HG02870 (cell line): ENCODE measurements at regions not wholly inside any gene's neighbourhood (a gene's known extent, or its start where the extent isn't known, plus 50 kb on each side); places are given as distances from the start of the nearest gene placed in this dataset.
"Not testable (repeated sequence)": the region's sequence is repeated elsewhere in the genome, so short reads cannot be mapped to it uniquely, and the experiment has no call there.

ENCODE experiments used
- ATAC-seq: cut with Tn5 transposase; IDR thresholded peaks from one replicate; pipeline ENCODE4 v1.9.1; 2021; ENCODE audit warnings: mild to moderate bottlenecking, moderate library complexity; ENCODE audit not compliant: unreplicated experiment

DNA sequence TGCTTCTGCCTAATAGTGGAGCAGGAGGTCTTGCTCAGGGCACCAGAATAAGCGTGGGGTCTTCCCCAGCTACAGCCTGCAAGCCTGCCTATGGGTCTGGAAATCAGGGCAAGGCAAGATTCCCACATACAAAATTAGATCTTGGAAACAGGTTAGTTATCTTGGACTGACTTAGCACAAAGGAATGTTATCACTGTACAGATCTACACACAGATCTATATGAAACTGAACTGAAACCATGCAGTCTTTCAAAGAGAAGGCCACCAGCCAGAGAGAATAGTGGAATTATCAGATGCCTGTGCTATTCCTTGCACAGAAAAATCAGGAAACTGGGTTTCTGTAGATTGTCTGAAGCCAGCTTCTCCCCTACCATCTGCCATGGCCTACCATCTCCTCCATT is 585.7 kb downstream of the ACTL7B start:
- no peak for ATAC-seq

GRCh38 chr9:108269371-108269770 is 586.4 kb downstream of the ACTL7B start:
- ATAC-seq = no peak

- no peak for ATAC-seq
Measured at GRCh38 chr9:108265065-108265464, 590.7 kb downstream of the ACTL7B start.

DNA sequence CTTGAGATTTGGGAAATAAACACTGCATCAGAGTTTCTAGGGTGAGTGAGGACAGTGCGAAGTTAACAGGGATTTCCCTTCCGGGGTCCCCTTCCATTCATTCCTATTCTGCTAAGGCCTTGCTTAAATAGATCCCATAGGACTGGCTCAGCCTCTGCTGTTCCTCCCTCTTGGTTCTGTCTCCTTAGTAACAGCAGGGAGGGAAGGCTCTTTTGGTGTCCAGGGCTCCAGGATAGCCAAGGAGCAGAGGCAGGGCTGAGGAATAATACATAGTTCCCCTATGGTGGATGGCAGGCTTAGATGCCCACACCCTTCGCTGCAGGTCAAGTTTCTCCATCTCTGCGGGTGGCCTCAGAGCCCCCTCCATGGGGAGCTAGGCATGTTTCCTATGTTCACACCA is 591.7 kb downstream of the ACTL7B start:
- no peak for ATAC-seq

GRCh38 chr9:108262836-108263235 is 593.0 kb downstream of the ACTL7B start:
- no peak for ATAC-seq

GRCh38 chr9:108259917-108260675 is 595.7 kb downstream of the ACTL7B start:
- ATAC-seq = no peak

- no peak for ATAC-seq
Measured at GRCh38 chr9:108258640-108259039, 597.1 kb downstream of the ACTL7B start.

GRCh38 chr9:108257382-108257781 is 598.4 kb downstream of the ACTL7B start:
- ATAC-seq = no peak

DNA sequence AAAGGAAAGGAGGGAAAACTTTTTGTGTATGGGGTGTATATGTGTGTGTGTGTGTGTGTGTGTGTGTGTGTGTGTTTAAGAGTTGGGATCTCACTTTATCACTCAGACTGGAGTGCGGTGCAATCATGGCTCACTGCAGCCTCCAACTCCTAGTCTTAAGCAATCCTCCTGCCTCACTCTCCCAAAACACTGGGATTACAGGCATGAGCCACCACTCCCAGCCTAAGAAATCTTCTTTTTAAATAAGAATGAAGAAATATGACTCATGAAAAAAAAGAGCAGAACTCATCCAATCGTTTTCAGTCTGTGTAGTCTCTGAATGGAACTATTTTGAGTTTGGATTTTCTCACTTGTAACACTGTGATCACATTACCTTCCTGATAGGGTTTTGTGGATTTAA is 601.5 kb downstream of the ACTL7B start:
- no peak for ATAC-seq

- ATAC-seq = not testable (repeated sequence)
Measured at GRCh38 chr9:108247391-108247790, 608.4 kb downstream of the ACTL7B start.

DNA sequence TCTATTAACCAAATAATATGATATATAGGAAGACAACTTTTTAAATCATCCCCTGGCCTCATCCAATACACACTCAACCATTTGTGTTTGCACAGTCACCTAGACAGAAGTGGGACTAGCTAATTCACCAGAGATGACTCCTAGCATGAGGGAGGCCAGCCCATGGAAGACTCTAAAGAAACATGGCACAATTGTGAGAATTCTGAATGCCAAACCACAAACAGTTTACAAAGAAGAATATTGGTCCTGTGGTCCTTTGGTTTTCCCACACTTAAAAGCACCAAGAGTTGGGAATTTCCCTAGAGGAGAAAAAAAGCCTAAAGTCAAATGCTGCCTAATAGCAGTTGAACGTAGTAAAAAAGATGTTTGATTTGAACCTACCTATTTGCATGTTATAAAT is 609.9 kb downstream of the ACTL7B start:
- ATAC-seq = no peak

DNA sequence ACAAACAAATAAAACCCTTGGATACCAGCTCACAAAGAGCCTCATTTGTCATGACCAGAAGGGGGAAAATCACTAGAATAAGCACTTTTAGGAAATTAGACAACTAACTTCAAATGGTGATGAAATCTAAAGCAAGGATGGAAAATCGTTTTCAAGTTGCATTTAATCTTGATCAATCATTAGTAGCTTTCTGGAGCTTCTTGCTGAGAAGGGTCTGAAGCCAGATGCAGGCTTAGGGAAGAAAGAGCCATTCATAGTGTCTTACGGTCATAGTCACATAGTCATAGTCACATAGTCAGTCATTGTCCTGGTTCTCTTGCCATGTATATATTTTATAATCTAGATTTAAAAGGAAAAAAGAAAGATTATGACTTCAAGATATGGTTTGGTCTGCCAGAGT is 610.5 kb downstream of the ACTL7B start:
- no peak for ATAC-seq

GRCh38 chr9:108244686-108245085 is 611.1 kb downstream of the ACTL7B start:
- ATAC-seq = no peak

GRCh38 chr9:108241384-108242073 is 614.3 kb downstream of the ACTL7B start:
- ATAC-seq = no peak

DNA sequence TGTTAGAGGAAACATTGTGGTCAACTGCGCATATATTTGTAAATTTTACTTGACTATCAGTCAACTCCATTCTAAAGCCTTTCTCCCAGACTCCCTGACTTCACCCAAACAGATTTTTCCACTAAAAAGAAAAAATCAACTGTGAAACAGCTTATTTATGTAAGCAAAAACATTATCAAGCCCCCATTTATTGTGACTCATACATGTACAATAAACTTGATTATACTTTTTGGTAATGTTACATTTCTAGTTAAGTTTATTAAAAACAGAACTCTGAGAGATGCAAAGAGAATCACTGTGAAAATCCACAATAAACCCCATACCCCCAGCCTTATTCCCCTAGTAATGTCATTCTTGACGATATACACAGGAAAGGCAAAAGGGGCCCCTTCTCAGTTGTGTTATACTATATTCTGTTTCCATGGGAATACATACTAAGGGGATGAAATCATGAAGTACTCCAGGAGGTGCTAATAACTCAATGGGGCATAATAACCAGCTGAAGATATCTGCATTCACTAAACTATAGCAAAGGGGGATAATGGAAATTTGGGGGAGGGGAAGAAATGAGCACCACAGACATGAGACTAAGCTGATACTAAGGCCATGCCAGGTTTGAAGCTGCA is 616.0 kb downstream of the ACTL7B start:
- ATAC-seq = no peak

DNA sequence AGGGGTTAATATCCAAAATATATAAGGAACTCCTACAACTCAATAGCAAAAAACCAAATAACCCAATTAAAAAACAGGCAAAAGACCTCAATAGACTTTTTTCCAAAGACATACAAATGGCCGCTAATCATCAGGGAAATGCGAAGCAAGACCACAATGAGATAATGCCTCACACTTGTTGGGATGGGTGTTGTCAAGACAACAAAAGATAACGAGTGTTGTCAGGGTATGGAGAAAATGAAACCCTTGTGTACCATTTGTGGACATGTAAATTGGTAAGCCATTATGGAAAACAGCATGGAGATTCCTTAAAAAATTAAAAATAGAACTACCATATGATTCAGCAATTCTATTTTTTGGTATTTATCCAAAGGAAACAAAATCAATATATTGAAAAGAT is 620.2 kb downstream of the ACTL7B start:
- ATAC-seq = no peak

GRCh38 chr9:108234811-108235210 is 621.0 kb downstream of the ACTL7B start:
- no peak for ATAC-seq

GRCh38 chr9:108225149-108225800 is 630.5 kb downstream of the ACTL7B start:
- no peak for ATAC-seq

GRCh38 chr9:108224716-108225115 is 631.1 kb downstream of the ACTL7B start:
- ATAC-seq = no peak

DNA sequence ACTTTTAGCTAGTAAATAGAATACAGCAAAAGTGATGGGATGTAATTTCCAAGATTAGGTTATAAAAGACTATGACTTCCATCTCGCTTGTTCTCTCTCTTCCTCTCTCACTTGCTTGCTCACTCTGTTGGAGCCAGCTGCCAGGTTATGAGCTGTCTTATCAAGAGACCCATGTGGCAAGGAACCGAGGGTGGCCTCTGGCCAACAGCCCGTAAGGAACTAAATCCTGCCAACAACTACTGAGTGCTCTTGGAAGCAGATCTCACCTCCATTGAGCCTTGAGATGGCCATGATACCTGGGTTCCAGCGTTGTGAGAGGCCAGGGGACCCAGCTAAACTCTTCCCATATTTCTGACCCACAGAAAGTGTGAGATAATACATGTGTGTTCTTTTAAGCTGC is 636.1 kb downstream of the ACTL7B start:
- no peak for ATAC-seq
